ENCODE measurements at regions not wholly inside any gene's neighbourhood (a gene's known extent, or its start where the extent isn't known, plus 50 kb on each side); places are given as distances from the start of the nearest gene placed in this dataset.
A peak's percentile ranks its signal among the peaks of the same experiment; 100 is the strongest.
"Not testable (repeated sequence)": the region's sequence is repeated elsewhere in the genome, so short reads cannot be mapped to it uniquely, and the experiment has no call there.

- peaks cover 4% of the 10 kb centered on the region for H3K4me1 Mint-ChIP-seq
- peaks cover 9% of the 10 kb centered on the region for H3K27me3 Mint-ChIP-seq
- ATAC-seq (replicated peaks; ENCODE audit: extremely low read depth, poor library complexity, severe bottlenecking) (no peak), DNase-seq (ENCODE audit: low spot score in 2 of 2) (no peak)
- peaks cover 2% of the 10 kb centered on the region for H3K36me3 Mint-ChIP-seq (ENCODE audit: insufficient read depth)
- H3K27ac Mint-ChIP-seq (ENCODE audit: low read depth), result no peak overlapping the region
- no peaks in the 10 kb centered on the region for H3K9me3 Mint-ChIP-seq
- no peak overlapping the region for H3K4me3 Mint-ChIP-seq
These were observed 273.2 kb upstream of the ZNF32 start for GRCh38 chr10:43921881-43922280.

DNA sequence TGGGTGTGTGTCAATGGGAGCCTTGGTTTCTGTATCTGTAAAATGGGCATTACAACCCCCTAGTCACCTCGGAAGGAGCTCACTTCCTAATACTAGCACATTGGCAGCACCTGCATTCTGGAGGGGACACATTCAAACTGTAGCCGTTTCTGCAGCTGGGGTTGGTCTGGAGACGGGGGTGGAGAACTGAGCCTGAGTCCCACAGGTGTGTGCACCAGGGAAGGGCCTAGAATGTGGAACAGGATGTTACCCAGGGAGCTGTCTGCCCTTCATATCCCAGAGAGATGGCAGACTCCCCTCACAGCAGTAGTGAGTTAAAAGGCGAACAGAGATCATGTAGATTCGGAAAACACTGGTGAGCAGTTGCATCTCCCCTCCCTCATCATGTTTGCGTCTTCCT lies 272.8 kb upstream of the ZNF32 start:
- ATAC-seq (replicated peaks; ENCODE audit: extremely low read depth, poor library complexity, severe bottlenecking), result no peak
- Mint-ChIP-seq H3K27me3 (peaks cover 9% of the 10 kb centered on the region), H3K4me1 (peaks cover 4% of the 10 kb centered on the region)

GRCh38 chr10:43920236-43920758 lies 271.6 kb upstream of the ZNF32 start:
- not testable (repeated sequence) for H3K4me3 Mint-ChIP-seq; ATAC-seq (replicated peaks; ENCODE audit: extremely low read depth, poor library complexity, severe bottlenecking); H3K36me3 Mint-ChIP-seq (ENCODE audit: insufficient read depth); H3K27ac Mint-ChIP-seq (ENCODE audit: low read depth); DNase-seq (ENCODE audit: low spot score in 2 of 2); H3K9me3 Mint-ChIP-seq; H3K4me1 Mint-ChIP-seq; H3K27me3 Mint-ChIP-seq

More for the DNA sequence above, 272.8 kb upstream of the ZNF32 start:
- Mint-ChIP-seq H3K36me3 (ENCODE audit: insufficient read depth) (peaks cover 2% of the 10 kb centered on the region), H3K9me3 (no peaks in the 10 kb centered on the region), H3K4me3 (no peak overlapping the region), H3K27ac (ENCODE audit: low read depth) (no peak overlapping the region)
- no peak for DNase-seq (ENCODE audit: low spot score in 2 of 2)

DNA sequence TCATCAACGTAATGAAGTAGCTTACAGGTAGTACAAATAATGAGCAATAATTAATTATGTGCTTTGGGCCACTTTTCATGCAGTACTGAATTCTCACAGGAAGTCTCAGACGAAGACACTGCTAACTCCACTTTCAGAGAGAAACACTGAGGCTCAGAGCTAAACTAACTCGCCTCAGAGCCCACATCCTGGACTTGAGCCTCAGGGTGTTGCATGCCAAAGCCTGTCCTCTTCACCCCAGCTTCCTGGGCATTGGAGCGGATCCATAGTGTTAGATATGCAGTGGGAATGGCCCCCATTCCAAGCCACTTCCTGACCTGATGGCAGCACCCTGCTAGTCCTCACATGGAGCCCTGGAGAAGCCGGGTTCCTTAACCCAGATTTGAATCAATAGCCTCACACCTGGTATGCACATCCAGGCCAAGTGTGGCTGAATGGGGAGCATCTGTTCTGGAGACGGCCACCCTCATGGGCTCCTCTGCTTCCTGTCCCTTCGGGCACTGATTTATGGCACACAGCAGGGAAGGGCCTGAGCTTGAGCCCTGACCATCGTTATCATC lies 265.1 kb upstream of the ZNF32 start:
- ATAC-seq (replicated peaks; ENCODE audit: extremely low read depth, poor library complexity, severe bottlenecking) (peak; percentile 56), DNase-seq (ENCODE audit: low spot score in 2 of 2) (no peak)
- Mint-ChIP-seq H3K27me3 (no peaks in the 10 kb centered on the region), H3K4me3 (no peak overlapping the region), H3K27ac (ENCODE audit: low read depth) (no peak overlapping the region), H3K4me1 (peaks cover 11% of the 10 kb centered on the region), H3K36me3 (ENCODE audit: insufficient read depth) (no peaks in the 10 kb centered on the region), H3K9me3 (no peaks in the 10 kb centered on the region)

DNA sequence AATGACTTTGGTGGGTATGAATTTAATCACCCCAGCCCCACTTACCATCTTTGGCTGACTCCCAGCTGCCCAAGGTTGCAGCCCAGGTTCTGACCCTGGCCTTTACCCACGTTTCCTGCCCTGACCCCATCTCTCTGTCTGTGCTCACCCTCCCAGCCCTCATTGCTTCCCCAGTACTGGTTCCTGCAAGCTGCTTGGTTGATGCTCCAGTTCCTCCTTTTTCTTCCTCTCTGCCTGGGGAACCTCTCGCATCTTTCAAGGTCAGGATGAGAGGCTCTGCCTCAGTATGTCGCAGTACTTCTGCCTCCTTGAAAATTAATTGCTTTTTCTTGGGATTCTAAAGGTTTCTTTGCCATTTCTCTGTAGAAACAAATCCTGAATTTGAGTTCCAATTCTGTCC lies 263.8 kb upstream of the ZNF32 start:
- H3K4me3 Mint-ChIP-seq, result no peak overlapping the region
- H3K27ac Mint-ChIP-seq (ENCODE audit: low read depth), result peak overlapping the region; percentile 58
- no peaks in the 10 kb centered on the region for H3K36me3 Mint-ChIP-seq (ENCODE audit: insufficient read depth)
- no peaks in the 10 kb centered on the region for H3K27me3 Mint-ChIP-seq
- no peak for DNase-seq (ENCODE audit: low spot score in 2 of 2)
- H3K4me1 Mint-ChIP-seq, result peaks cover 11% of the 10 kb centered on the region
- no peaks in the 10 kb centered on the region for H3K9me3 Mint-ChIP-seq
- no peak for ATAC-seq (replicated peaks; ENCODE audit: extremely low read depth, poor library complexity, severe bottlenecking)

DNA sequence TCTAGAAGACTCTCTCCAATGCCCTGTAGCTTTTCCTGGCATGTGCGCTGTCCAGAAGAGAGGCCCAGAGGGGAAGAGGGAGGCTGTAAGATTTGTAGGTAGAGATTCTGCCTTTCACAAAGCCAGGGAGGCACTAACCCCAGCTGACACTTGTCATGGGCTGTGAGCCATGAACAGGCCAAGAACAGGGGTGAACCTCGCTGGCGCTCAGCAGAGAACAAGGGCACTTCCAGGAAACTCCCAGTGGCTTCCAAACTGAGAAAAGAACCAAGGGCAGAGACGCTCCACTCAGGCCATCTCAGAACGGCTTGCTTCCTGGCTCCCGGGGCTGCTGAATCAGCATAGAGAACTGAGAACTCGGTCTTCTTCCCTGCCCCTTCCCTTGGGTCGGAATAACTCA lies 257.8 kb upstream of the ZNF32 start:
- H3K27ac Mint-ChIP-seq (ENCODE audit: low read depth), result no peak overlapping the region
- H3K36me3 Mint-ChIP-seq (ENCODE audit: insufficient read depth), result no peaks in the 10 kb centered on the region
- DNase-seq (ENCODE audit: low spot score in 2 of 2) (no peak), ATAC-seq (replicated peaks; ENCODE audit: extremely low read depth, poor library complexity, severe bottlenecking) (no peak)
- no peak overlapping the region for H3K4me3 Mint-ChIP-seq
- no peaks in the 10 kb centered on the region for H3K9me3 Mint-ChIP-seq
- H3K27me3 Mint-ChIP-seq, result peaks cover 14% of the 10 kb centered on the region
- H3K4me1 Mint-ChIP-seq, result no peaks in the 10 kb centered on the region

DNA sequence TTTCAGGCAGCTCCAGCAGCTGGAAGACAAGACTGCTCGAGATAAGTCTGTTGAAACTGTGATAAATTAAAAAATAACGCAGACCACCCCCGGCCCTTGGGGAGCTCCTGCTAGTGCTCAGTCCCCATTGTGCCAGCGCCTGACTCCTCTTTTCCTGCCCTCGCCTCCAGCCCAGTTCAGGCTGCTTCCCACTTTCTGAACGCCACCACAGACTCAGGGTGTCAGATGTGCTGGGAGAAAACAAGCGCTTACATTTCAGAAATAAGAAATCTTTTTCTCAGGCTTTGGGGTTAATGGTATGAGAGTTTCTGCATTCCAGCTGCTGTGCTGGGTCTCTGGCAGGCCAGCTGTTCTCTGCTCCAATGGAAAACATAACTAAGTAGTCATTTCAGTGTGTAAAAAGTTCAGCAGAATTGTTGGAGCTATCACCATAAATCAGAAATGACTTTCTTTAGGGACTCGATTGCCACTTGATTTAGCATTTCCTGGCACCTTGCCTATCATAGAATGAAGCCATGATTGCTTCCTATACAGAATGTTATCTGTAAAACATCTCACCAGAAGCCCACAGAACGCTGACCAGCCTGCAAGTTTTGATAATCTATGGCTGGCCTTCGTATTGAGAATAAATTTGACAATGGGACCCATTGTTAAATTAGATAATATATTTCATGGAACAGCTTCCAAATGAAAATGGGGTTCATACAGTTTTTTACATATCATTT lies 257.0 kb upstream of the ZNF32 start:
- ATAC-seq (replicated peaks; ENCODE audit: extremely low read depth, poor library complexity, severe bottlenecking) (no peak), DNase-seq (ENCODE audit: low spot score in 2 of 2) (no peak)
- H3K27me3 Mint-ChIP-seq, result peaks cover 14% of the 10 kb centered on the region

DNA sequence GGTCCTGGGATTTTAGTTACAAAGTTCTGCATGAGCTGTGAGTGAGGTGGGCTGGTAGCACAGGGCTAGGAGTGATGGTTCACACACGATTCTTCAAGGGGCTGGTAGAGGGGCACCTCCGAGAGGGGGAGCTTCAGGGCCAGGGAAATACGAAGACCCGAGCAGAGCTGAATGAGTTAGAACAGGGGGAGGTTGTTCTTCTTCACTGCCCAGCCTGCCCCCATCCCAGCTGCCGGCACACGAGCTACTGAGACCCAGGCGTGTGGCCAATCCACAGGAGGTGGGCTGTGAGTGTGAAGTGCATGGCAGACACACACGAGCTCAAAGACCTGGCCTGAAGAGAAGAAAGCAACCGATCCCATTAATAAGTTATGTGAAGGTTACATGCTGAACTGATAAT lies 256.2 kb upstream of the ZNF32 start:
- Mint-ChIP-seq H3K4me3 (no peak overlapping the region), H3K9me3 (no peaks in the 10 kb centered on the region), H3K4me1 (no peaks in the 10 kb centered on the region), H3K36me3 (ENCODE audit: insufficient read depth) (no peaks in the 10 kb centered on the region), H3K27me3 (peaks cover 14% of the 10 kb centered on the region), H3K27ac (ENCODE audit: low read depth) (no peak overlapping the region)
- DNase-seq (ENCODE audit: low spot score in 2 of 2) (no peak), ATAC-seq (replicated peaks; ENCODE audit: extremely low read depth, poor library complexity, severe bottlenecking) (no peak)

More for the DNA sequence above, 257.0 kb upstream of the ZNF32 start:
- no peaks in the 10 kb centered on the region for H3K9me3 Mint-ChIP-seq
- H3K4me3 Mint-ChIP-seq, result no peak overlapping the region
- no peaks in the 10 kb centered on the region for H3K4me1 Mint-ChIP-seq
- H3K27ac Mint-ChIP-seq (ENCODE audit: low read depth), result no peak overlapping the region
- H3K36me3 Mint-ChIP-seq (ENCODE audit: insufficient read depth), result no peaks in the 10 kb centered on the region

- Mint-ChIP-seq H3K27me3 (peaks cover 14% of the 10 kb centered on the region), H3K36me3 (ENCODE audit: insufficient read depth) (no peaks in the 10 kb centered on the region), H3K4me1 (no peaks in the 10 kb centered on the region), H3K4me3 (no peak overlapping the region), H3K27ac (ENCODE audit: low read depth) (no peak overlapping the region), H3K9me3 (no peaks in the 10 kb centered on the region)
- DNase-seq (ENCODE audit: low spot score in 2 of 2) (no peak), ATAC-seq (replicated peaks; ENCODE audit: extremely low read depth, poor library complexity, severe bottlenecking) (no peak)
These were observed 255.6 kb upstream of the ZNF32 start for GRCh38 chr10:43904301-43904700.

- no peak for ATAC-seq (replicated peaks; ENCODE audit: extremely low read depth, poor library complexity, severe bottlenecking)
- Mint-ChIP-seq H3K27ac (ENCODE audit: low read depth) (no peak overlapping the region), H3K9me3 (no peaks in the 10 kb centered on the region), H3K27me3 (peaks cover 14% of the 10 kb centered on the region), H3K4me3 (no peak overlapping the region), H3K4me1 (no peaks in the 10 kb centered on the region), H3K36me3 (ENCODE audit: insufficient read depth) (no peaks in the 10 kb centered on the region)
- DNase-seq (ENCODE audit: low spot score in 2 of 2), result no peak
These were observed 254.8 kb upstream of the ZNF32 start for GRCh38 chr10:43903451-43903850.

- no peak overlapping the region for H3K27ac Mint-ChIP-seq (ENCODE audit: low read depth)
- H3K4me3 Mint-ChIP-seq, result no peak overlapping the region
- no peaks in the 10 kb centered on the region for H3K36me3 Mint-ChIP-seq (ENCODE audit: insufficient read depth)
- no peaks in the 10 kb centered on the region for H3K9me3 Mint-ChIP-seq
- no peaks in the 10 kb centered on the region for H3K4me1 Mint-ChIP-seq
- DNase-seq (ENCODE audit: low spot score in 2 of 2) (no peak), ATAC-seq (replicated peaks; ENCODE audit: extremely low read depth, poor library complexity, severe bottlenecking) (no peak)
- H3K27me3 Mint-ChIP-seq, result peaks cover 14% of the 10 kb centered on the region
These were observed 254.2 kb upstream of the ZNF32 start for GRCh38 chr10:43902842-43903241.

- Mint-ChIP-seq H3K9me3 (no peaks in the 10 kb centered on the region), H3K27me3 (peaks cover 14% of the 10 kb centered on the region), H3K27ac (ENCODE audit: low read depth) (no peak overlapping the region), H3K36me3 (ENCODE audit: insufficient read depth) (no peaks in the 10 kb centered on the region), H3K4me3 (no peak overlapping the region), H3K4me1 (no peaks in the 10 kb centered on the region)
- ATAC-seq (replicated peaks; ENCODE audit: extremely low read depth, poor library complexity, severe bottlenecking) (no peak), DNase-seq (ENCODE audit: low spot score in 2 of 2) (no peak)
These were observed 253.2 kb upstream of the ZNF32 start for GRCh38 chr10:43901744-43902504.

GRCh38 chr10:43901302-43901701 lies 252.6 kb upstream of the ZNF32 start:
- H3K27ac Mint-ChIP-seq (ENCODE audit: low read depth), result no peak overlapping the region
- H3K4me3 Mint-ChIP-seq, result no peak overlapping the region
- DNase-seq (ENCODE audit: low spot score in 2 of 2) (no peak), ATAC-seq (replicated peaks; ENCODE audit: extremely low read depth, poor library complexity, severe bottlenecking) (no peak)
- H3K4me1 Mint-ChIP-seq, result no peaks in the 10 kb centered on the region
- H3K36me3 Mint-ChIP-seq (ENCODE audit: insufficient read depth), result no peaks in the 10 kb centered on the region
- peaks cover 14% of the 10 kb centered on the region for H3K27me3 Mint-ChIP-seq
- no peaks in the 10 kb centered on the region for H3K9me3 Mint-ChIP-seq
